HT-29 (cell line): ENCODE measurements at regions not wholly inside any gene's neighbourhood (a gene's known extent, or its start where the extent isn't known, plus 50 kb on each side); places are given as distances from the start of the nearest gene placed in this dataset.
"Not testable (repeated sequence)": the region's sequence is repeated elsewhere in the genome, so short reads cannot be mapped to it uniquely, and the experiment has no call there.

Experiments used
- DNase-seq: peaks from one replicate; pipeline ENCODE4 v3.0.0-alpha.2; 2015; ENCODE audit warnings: low spot score

- not testable (repeated sequence) for DNase-seq
Observed at GRCh38 chr14:19242529-19242928, 191.6 kb downstream of the POTEG start.

DNA sequence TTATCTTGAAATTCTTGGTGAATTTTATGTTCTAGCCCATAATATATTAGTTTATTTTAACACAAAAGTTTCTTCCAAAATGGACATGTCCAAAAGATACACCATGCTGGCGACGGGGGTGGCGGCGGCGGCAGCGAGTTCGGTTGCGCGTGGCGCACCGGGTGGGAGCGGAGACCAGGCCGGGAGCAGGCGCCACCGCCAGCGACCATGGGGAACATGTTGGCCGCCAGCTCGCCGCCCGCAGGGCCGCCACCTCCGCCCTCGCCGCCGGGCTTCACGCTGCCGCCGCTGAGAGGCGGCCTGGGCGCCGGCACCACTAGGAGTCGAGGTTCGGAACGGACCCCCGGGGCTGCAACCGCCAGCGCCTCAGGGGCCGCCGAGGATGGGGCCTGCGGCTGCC, 167.2 kb downstream of the POTEG start:
- not testable (repeated sequence) for DNase-seq

DNA sequence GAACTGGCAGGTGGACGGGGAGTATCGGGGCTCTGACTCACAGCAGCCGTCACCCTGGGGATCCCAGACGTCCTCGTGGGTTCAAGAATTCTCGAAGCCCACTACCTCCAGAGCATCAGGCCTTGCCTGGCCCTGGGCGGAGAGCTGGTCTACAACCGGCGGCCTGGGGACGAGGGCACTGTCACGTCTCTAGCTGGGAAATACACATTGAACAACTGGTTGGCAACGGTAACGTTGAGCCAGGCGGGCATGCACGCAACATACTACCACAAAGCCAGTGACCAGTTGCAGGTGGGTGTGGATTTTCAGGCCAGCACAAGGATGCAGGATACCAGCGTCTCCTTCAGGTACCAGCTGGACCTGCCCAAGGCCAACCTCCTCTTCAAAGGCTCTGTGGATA, 166.5 kb downstream of the POTEG start:
- DNase-seq = not testable (repeated sequence)

DNA sequence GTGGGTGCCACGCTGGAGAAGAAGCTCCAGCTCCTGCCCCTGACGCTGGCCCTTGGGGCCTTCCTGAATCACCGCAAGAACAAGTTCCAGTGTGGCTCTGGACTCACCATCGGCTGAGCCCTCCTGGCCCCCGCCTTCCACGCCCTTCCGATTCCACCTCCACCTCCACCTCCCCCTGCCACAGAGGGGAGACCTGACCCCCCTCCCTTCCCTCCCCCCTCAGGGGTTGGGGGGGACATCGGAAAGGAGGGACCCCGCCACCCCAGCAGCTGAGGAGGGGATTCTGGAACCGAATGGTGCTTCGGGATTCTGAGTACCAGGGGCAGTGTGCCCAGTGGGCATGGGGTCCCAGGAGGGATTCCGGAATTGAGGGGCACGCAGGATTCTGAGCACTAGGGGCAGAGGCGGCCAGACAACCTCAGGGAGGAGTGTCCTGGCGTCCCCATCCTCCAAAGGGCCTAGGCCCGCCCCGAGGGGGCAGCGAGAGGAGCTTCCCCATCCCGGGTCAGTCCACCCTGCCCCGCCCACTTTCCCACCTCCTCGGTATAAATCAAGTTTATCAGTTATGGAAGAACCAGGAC, 166.0 kb downstream of the POTEG start:
- DNase-seq = not testable (repeated sequence)

GRCh38 chr14:19272235-19272634, 161.9 kb downstream of the POTEG start:
- DNase-seq = not testable (repeated sequence)

DNA sequence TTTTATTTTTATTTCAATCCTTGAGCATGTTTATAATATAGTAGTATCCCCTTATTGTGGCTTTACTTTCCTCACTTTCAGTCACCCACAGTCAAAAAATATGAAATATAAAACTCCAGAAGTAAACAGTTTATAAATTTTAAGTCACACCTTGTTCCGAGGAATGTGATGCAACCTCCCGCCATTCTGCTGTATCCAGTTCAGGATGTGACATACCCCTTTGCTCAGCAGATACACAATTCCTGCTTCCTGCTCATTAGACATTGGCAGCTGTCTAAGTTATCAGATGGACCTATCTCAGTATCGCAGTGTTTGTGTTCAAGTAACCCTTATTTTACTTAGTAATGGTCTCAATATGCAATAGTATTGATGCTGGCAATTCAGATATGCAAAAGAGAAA, 144.5 kb downstream of the POTEG start:
- not testable (repeated sequence) for DNase-seq

DNA sequence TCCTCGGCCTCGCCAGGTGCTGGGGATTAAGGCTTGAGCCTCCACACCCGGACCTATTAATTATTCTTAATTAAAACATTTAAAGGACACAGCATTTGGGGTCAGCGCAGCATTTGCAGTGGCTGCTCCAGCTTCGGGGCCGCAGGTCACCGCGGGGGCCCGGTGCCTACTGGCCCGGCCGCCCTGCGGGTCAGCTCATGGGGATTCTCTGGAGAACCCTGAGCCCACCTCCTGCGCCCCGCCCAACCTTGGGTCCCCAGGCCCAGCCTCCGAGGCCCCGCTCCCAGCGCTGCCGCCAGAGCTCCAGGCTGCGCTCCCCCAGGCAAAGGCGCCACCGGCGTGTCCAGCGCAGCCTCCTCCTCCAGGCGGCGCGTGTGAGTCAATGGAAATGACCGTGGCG, 133.9 kb downstream of the POTEG start:
- not testable (repeated sequence) for DNase-seq

- DNase-seq = not testable (repeated sequence)
Observed at GRCh38 chr14:19300838-19301237, 133.3 kb downstream of the POTEG start.

DNA sequence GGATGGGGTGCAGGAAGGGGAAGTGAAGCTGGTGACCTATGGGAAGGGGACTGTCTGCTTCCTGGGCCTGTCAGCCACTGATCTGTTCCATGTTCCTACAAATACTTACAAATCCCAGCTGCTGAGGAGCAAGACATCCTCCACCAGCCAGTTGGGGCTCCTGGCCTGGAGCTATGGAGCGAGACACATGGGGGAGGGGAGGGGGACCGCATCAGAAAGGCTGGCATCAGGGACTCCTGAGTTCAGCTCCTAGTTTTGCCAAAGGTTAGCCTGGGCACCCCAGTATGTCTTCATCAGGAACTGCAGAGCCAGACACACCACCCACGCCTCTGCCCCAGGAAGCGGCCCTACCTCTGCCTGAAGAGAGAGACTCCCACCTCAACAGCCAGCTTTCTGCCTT, 130.3 kb downstream of the POTEG start:
- DNase-seq = not testable (repeated sequence)

GRCh38 chr14:19304442-19304841, 129.7 kb downstream of the POTEG start:
- DNase-seq = not testable (repeated sequence)

- not testable (repeated sequence) for DNase-seq
Observed at GRCh38 chr14:19304918-19305317, 129.2 kb downstream of the POTEG start.

DNA sequence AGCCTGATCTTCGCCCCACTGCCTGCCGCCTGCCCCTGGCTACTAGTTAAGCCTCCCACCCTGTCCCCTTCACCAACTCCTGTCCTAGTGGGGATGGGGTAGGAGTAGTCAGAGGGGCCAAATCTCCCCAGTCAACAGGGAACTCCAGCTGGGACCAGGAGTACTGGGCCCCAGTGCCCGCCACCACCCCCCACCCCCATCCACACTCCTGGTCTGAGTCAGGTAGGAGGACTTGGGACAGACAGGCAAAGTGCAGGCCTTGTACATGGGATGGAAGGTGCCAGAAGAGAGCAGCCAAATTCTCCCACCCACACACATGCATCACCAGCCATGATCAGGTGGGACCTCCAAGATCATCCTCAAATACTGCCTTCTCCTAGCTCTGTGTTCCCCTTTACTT, 128.4 kb downstream of the POTEG start:
- DNase-seq = not testable (repeated sequence)

GRCh38 chr14:19306405-19306804, 127.7 kb downstream of the POTEG start:
- not testable (repeated sequence) for DNase-seq

GRCh38 chr14:19311023-19311422, 123.1 kb downstream of the POTEG start:
- not testable (repeated sequence) for DNase-seq

DNA sequence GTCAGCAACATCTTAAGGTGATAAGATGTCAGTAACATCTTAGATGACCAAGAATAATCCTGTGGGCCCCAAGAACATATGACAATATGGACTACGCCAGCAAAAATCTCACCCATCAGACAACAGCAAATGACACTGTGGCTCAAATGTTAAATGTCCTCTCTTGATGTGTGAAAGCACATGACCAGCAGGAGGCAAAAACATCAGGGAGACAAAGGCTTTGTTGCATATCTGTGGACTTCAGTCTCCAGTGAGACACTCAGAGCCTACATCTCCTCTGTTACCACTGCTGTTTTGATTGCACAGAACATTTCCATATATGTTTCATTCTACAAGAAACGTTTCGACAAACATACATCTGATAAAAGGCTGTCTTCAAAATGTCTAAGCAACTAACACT, 103.5 kb downstream of the POTEG start:
- DNase-seq = not testable (repeated sequence)

GRCh38 chr14:19337232-19338059, 96.7 kb downstream of the POTEG start:
- not testable (repeated sequence) for DNase-seq

- DNase-seq = not testable (repeated sequence)
Observed at GRCh38 chr14:19338060-19338372, 96.1 kb downstream of the POTEG start.

GRCh38 chr14:19340976-19341375, 93.2 kb downstream of the POTEG start:
- DNase-seq = not testable (repeated sequence)

GRCh38 chr14:19341627-19342026, 92.5 kb downstream of the POTEG start:
- not testable (repeated sequence) for DNase-seq

DNA sequence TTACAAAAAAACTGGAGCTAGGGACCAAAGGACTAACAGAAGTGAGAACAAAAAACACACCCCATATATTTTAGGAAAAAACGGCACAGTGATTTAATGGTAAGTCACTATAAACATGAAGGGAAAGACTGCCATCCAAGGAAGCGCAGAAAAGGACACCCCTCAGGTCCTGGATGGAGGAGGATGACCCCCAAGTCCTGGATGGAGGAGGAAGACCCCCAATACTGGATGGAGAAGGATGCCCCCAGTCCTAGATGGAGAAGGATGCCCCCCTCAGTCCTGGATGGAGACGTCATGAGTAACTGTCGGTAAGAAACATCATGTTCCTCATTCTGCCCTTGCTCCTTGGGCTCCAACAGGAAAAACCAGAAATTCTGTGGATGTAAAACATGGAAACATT, 89.9 kb downstream of the POTEG start:
- not testable (repeated sequence) for DNase-seq

GRCh38 chr14:19344689-19345088, 89.5 kb downstream of the POTEG start:
- not testable (repeated sequence) for DNase-seq

GRCh38 chr14:19345298-19345911, 88.7 kb downstream of the POTEG start:
- not testable (repeated sequence) for DNase-seq

GRCh38 chr14:19346074-19346480, 88.1 kb downstream of the POTEG start:
- peak; percentile 0 for DNase-seq
